ENCODE measurements at regions not wholly inside any gene's neighbourhood (a gene's known extent, or its start where the extent isn't known, plus 50 kb on each side); places are given as distances from the start of the nearest gene placed in this dataset.

DNA sequence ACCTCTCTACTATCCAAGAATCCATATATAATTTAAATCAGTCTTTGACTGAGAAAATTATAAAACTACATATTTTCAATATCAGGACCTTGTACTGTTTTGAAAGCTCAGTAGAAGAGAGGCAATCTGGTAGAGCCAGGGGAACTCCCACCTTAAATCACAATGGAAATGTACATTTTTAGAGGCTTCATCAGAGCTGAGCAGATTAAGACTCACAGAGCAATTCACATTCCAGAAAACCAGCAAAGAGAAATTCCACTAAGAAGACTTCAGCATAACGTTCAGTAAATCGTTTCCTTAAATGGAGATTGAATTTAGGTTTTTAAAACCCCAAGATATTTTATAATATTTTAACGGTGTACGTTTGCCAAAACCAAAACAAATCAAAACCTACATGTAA is 227.8 kb upstream of the TRPM3 start:
- no peak for TF ChIP-seq CTCF (IDR thresholded peaks at IDR 0.05)
- 51 to 61% methylated on average over 4 of the region's 4 CpGs for WGBS, 2 donors
- FAIRE-seq (no peak), DNase-seq (no peak), ATAC-seq (no peak)
- Histone ChIP-seq H3K9me3 (no peaks in the 10 kb centered on the region), H3K27me3 (no peaks in the 10 kb centered on the region), H3K36me3 (no peaks in the 10 kb centered on the region), H3K4me1 (no peaks in the 10 kb centered on the region), H3K27ac (no peak overlapping the region), H3K4me3 (no peak overlapping the region)
- intact Hi-C loops (cut with DNase I), result no loop called here

DNA sequence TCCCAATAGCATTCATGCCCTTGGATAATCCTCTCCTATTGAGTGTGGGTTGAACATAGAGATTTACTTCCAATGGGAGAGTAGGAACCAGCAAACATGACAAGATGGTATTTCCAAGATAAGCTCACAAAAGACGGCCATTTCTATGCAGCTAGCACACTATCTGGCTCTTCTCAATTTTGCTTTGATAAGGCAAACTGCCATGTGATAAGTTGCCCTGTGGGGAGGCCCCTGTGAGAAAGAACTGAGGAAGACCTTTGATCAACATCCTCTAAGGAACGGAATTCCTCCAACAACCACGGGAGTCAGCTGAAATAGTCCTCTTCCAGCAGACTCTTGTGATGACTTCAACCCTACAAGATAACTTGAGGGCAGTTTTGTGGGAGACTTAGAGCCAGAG is 211.9 kb upstream of the TRPM3 start:
- 17 to 39% methylated on average over 3 of the region's 3 CpGs for WGBS, 2 donors

DNA sequence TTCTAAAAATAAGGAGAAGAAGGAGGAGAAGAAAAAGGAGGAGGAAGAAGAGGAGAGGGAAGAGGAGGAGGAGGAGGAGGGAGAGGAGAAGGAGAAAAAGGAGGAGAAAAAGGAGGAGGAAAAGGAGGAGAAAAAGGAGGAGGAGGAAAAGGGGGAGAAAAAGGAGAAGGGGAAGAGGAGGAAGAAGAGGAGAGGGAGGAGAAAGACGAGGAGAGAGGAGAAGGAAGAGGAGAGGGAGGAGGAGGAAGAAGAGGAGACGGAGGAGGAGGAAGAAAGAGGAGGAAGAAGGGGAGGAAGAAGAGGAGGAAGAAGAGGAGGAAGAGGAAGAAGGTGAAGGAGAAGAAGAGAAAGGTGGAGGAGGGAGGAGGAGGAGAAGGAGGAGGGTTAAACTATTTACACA is 210.2 kb upstream of the TRPM3 start:
- intact Hi-C loops (cut with DNase I), result no loop called here
- TF ChIP-seq CTCF (IDR thresholded peaks at IDR 0.05), result no peak
- ATAC-seq, result no peak
- H3K4me3 ChIP-seq, result no peak overlapping the region
- no peaks in the 10 kb centered on the region for H3K36me3 ChIP-seq
- H3K27me3 ChIP-seq, result peaks cover 0 to 5% (median 0%) of the 10 kb centered on the region in 4 donors
- no peak for DNase-seq
- no peak overlapping the region for H3K27ac ChIP-seq
- no peaks in the 10 kb centered on the region for H3K4me1 ChIP-seq
- 40 to 57% methylated on average over 2 of the region's 2 CpGs for WGBS, 2 donors
- no peak for FAIRE-seq
- H3K9me3 ChIP-seq, result no peaks in the 10 kb centered on the region

More for the DNA sequence above, 211.9 kb upstream of the TRPM3 start:
- Histone ChIP-seq H3K4me1 (no peaks in the 10 kb centered on the region), H3K27me3 (peaks cover 0 to 5% (median 0%) of the 10 kb centered on the region in 4 donors), H3K36me3 (no peaks in the 10 kb centered on the region), H3K4me3 (no peak overlapping the region), H3K9me3 (no peaks in the 10 kb centered on the region), H3K27ac (no peak overlapping the region)
- FAIRE-seq (no peak), ATAC-seq (no peak), DNase-seq (no peak)
- intact Hi-C loops (cut with DNase I), result no loop called here
- no peak for TF ChIP-seq CTCF (IDR thresholded peaks at IDR 0.05)

DNA sequence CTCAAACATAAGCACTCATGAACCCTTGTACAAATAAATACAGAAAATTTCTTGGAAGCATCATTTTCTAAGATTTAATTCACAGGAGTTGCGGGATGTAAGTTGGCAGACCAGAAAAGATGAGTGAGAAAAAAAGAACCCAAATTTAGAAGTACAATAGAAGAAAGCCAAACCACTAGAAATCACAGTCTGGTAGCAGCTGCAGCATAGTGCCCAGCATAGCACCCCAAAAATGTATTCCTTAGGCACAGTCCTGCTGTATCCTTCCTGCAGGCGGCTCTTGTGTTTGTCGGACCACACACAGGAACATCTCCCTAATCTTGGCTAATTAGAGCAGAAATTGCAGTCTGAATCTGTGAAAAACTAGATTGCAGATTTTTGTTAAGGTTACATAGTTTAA is 208.5 kb upstream of the TRPM3 start:
- no peak for ATAC-seq
- FAIRE-seq, result no peak

DNA sequence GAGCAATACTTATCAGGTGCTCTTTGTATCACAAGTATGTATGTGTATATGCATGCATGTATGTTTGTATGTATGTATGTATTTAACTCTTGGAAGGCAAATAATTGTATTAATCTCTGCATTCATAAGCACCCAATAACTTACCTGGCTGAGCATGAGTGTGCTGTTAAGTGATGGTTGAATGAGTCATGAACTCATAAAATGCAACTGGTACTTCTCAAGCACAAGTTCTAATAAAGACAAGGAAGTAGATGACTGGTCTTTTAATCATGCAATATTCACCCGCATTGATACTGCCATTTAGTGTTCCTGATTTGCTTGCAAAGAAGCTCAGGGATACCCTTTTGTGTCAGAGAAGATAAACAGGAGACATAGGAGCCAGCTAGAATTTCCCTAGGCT is 204.9 kb upstream of the TRPM3 start:
- intact Hi-C loops (cut with DNase I), result no loop called here
- FAIRE-seq (no peak), ATAC-seq (no peak), DNase-seq (no peak)
- Histone ChIP-seq H3K4me1 (no peaks in the 10 kb centered on the region), H3K9me3 (no peaks in the 10 kb centered on the region), H3K36me3 (no peaks in the 10 kb centered on the region), H3K27ac (no peak overlapping the region), H3K4me3 (no peak overlapping the region), H3K27me3 (no peaks in the 10 kb centered on the region)
- no peak for TF ChIP-seq CTCF (IDR thresholded peaks at IDR 0.05)
- 52 to 75% methylated on average over 1 of the region's 1 CpG for WGBS, 2 donors

More for the DNA sequence above, 208.5 kb upstream of the TRPM3 start:
- Histone ChIP-seq H3K27me3 (peaks cover 0 to 5% (median 0%) of the 10 kb centered on the region in 4 donors), H3K27ac (no peak overlapping the region), H3K4me1 (no peaks in the 10 kb centered on the region), H3K36me3 (no peaks in the 10 kb centered on the region), H3K9me3 (no peaks in the 10 kb centered on the region), H3K4me3 (no peak overlapping the region)
- DNase-seq, result no peak
- 66 to 76% methylated on average over 3 of the region's 3 CpGs for WGBS, 2 donors
- intact Hi-C loops (cut with DNase I), result no loop called here
- no peak for TF ChIP-seq CTCF (IDR thresholded peaks at IDR 0.05)

Measured in pancreas (tissue), 10 donors.